GM12872 (cell line): ENCODE measurements at regions not wholly inside any gene's neighbourhood (a gene's known extent, or its start where the extent isn't known, plus 50 kb on each side); places are given as distances from the start of the nearest gene placed in this dataset.

Experiments used
- TF ChIP-seq, protein P1 (sequence below): IDR thresholded peaks from 3 replicates; pipeline ENCODE4 v1.5.1; 2011; ENCODE audit warnings: low read depth, mild to moderate bottlenecking, low read length, moderate library complexity; ENCODE audit not compliant: insufficient read depth

- TF ChIP-seq, protein P1, sequence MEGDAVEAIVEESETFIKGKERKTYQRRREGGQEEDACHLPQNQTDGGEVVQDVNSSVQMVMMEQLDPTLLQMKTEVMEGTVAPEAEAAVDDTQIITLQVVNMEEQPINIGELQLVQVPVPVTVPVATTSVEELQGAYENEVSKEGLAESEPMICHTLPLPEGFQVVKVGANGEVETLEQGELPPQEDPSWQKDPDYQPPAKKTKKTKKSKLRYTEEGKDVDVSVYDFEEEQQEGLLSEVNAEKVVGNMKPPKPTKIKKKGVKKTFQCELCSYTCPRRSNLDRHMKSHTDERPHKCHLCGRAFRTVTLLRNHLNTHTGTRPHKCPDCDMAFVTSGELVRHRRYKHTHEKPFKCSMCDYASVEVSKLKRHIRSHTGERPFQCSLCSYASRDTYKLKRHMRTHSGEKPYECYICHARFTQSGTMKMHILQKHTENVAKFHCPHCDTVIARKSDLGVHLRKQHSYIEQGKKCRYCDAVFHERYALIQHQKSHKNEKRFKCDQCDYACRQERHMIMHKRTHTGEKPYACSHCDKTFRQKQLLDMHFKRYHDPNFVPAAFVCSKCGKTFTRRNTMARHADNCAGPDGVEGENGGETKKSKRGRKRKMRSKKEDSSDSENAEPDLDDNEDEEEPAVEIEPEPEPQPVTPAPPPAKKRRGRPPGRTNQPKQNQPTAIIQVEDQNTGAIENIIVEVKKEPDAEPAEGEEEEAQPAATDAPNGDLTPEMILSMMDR = no peak
These were observed 166.7 kb upstream of the NRP1 start for GRCh38 chr10:33501161-33501560.

DNA sequence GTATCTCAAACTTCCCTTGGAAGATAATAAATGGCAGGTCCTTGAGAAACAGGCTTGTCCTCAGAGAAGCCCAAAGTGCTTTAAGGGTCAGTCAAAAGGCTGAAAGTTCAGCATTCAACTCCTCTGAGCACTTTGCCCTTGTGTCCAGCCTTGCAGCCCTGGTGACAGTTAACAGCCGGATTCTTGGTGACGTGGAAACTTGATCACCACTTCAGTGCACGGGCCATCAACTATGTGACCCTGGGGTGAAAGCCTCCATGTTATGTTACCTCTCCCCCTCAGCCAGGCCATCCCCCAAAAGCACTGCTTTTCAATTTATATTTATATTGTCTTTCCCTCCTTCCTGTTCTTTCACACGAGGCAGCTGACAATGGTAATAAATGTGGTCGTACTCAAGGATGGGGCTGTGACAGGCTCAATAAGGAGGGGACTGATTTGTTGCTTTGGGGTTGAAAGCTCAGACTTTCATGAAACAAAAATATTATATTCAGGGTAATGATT is 164.0 kb upstream of the NRP1 start:
- TF ChIP-seq, protein P1 = no peak

- TF ChIP-seq, protein P1 = no peak
These were observed 162.9 kb upstream of the NRP1 start for GRCh38 chr10:33497338-33497737.

- TF ChIP-seq, protein P1 = no peak
These were observed 161.6 kb upstream of the NRP1 start for GRCh38 chr10:33496096-33496495.

DNA sequence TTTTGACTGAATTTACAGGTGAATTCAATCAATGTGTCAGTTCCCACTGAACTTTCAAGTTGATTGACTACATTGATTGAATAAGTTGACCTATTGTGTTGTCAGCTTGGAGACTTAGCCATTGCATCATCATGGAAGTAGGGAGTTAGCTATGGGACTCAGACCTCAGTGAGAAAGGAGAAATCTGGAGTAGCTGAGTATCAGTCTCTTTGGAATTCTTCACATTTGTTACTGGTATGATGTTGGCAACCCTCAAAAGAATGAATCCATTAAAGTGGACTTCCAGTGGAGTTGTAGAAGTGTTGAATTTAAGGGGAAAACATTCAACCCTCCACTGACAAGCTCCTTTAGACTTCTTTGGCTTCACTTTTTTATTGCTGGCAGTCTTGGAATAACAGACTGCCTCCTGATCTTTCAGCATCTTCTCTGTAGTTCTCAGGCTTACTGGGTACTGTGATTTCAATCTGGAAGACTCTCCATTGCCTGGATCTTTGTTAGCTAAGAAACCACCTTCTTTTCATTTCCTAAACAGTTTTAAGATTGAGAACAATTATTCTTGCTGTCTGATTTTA is 160.3 kb upstream of the NRP1 start:
- TF ChIP-seq, protein P1 = no peak

DNA sequence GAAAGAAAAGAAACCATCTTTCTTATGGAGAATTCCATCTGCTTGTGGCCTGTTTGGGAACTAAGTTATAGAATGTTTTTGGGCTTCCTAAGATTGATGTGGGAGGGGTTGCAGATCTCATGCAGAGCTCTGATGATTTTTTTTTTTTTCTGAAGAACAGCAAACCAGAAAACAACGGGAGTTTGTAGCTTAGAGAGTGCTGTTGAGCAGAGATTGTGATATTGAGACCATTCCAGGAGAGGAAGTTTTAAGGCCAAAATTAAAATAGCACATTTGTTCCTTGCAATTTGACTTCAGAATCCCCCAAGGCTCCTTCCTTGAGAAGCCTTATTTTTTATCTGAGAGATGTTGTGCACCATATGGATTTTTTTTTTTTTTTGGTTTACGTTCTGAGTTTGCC is 159.5 kb upstream of the NRP1 start:
- TF ChIP-seq, protein P1 = no peak

DNA sequence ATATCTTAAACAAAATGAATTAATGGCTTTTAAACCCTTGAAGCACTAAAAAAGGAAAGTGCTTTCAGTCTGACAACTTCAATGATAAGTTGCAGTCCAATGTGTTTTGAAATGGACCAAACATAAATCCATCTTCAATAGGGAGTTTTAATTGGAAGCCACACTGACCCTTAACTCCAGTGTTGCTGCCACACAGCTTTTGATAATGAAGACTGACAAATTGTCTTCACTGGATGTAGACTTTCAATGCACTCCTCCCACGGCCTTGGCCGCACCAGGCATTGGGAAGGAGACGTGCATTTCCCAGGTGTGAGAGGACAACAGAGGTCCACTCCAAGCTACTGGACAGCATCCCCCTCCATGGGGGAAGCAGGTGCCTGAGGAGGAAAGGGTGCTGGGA is 159.0 kb upstream of the NRP1 start:
- TF ChIP-seq, protein P1 = no peak
